Bronchial epithelial cell (primary cell): ENCODE measurements at regions not wholly inside any gene's neighbourhood (a gene's known extent, or its start where the extent isn't known, plus 50 kb on each side); places are given as distances from the start of the nearest gene placed in this dataset.

Source experiments
- DNase-seq: peaks from one replicate; pipeline ENCODE4 v3.0.0-alpha.2; 2010; ENCODE audit warnings: low read depth
- FAIRE-seq: peaks from 2 replicates; lab custom pipeline; 2011; peaks lifted over from hg19 to GRCh38; lab: Jason Lieb, UNC
- H3K27me3 ChIP-seq: 2 replicates; pipeline ENCODE4 v1.5.1; 2011; ENCODE audit warnings: low read length; ENCODE audit not compliant: control insufficient read depth, insufficient read depth
- H3K36me3 ChIP-seq: 2 replicates; pipeline ENCODE4 v1.5.1; 2011; ENCODE audit warnings: low read length; ENCODE audit not compliant: control insufficient read depth, insufficient read depth
- H3K4me3 ChIP-seq: 2 replicates; pipeline ENCODE4 v1.5.1; 2011; ENCODE audit warnings: mild to moderate bottlenecking, low read depth, low read length, control low read depth
- TF ChIP-seq, protein P1 (sequence below): IDR thresholded peaks from 2 replicates; pipeline ENCODE4 v1.5.1; 2011; ENCODE audit warnings: mild to moderate bottlenecking, moderate library complexity, low read length, control low read depth, inconsistent platforms; ENCODE audit not compliant: insufficient read depth, severe bottlenecking

DNA sequence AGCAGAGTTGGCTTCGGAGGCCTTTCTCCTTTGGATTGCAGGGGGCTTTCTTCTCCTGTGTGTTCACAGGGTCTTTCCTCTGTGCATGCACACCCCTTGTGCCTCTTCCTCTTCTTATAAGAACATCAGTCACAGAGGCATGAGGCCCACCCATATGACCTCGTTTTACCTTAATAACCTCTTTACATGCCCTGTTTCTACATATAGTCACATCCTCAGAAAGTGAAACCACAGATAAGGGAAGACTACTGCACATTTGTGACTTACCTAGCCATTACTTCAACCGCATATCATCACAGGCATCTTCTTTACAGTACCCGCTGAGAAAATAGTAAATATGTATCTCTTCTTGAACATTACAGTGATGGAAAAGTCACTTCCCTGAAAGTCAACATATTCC is 204.9 kb upstream of the TARS1 start:
- Histone ChIP-seq H3K27me3 (no peaks in the 10 kb centered on the region), H3K4me3 (no peak overlapping the region), H3K36me3 (no peaks in the 10 kb centered on the region)
- DNase-seq (no peak), FAIRE-seq (no peak)
- TF ChIP-seq, protein P1, sequence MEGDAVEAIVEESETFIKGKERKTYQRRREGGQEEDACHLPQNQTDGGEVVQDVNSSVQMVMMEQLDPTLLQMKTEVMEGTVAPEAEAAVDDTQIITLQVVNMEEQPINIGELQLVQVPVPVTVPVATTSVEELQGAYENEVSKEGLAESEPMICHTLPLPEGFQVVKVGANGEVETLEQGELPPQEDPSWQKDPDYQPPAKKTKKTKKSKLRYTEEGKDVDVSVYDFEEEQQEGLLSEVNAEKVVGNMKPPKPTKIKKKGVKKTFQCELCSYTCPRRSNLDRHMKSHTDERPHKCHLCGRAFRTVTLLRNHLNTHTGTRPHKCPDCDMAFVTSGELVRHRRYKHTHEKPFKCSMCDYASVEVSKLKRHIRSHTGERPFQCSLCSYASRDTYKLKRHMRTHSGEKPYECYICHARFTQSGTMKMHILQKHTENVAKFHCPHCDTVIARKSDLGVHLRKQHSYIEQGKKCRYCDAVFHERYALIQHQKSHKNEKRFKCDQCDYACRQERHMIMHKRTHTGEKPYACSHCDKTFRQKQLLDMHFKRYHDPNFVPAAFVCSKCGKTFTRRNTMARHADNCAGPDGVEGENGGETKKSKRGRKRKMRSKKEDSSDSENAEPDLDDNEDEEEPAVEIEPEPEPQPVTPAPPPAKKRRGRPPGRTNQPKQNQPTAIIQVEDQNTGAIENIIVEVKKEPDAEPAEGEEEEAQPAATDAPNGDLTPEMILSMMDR: no peak

DNA sequence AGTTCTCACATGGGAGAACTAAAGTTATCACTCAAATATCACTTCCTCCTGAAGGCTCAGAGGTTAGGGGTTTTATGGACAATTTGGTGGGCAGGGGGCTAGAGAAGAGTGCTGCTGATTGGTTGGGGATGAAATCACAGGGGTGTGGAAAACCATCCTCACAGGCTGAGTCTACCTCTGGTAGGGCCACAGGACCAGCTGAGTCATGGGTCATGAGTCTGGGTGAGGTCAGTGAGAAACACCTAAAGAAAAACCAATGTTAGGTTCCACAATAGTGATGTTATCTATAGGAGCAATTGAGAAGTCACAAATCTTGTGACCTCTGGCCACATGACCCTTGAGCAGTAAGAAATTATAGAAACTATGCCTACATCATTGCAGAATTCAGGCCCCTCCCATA is 203.3 kb upstream of the TARS1 start:
- no peaks in the 10 kb centered on the region for H3K36me3 ChIP-seq
- no peaks in the 10 kb centered on the region for H3K27me3 ChIP-seq
- FAIRE-seq: no peak
- peak; percentile 14 for DNase-seq
- TF ChIP-seq, protein P1: no peak
- no peak overlapping the region for H3K4me3 ChIP-seq

DNA sequence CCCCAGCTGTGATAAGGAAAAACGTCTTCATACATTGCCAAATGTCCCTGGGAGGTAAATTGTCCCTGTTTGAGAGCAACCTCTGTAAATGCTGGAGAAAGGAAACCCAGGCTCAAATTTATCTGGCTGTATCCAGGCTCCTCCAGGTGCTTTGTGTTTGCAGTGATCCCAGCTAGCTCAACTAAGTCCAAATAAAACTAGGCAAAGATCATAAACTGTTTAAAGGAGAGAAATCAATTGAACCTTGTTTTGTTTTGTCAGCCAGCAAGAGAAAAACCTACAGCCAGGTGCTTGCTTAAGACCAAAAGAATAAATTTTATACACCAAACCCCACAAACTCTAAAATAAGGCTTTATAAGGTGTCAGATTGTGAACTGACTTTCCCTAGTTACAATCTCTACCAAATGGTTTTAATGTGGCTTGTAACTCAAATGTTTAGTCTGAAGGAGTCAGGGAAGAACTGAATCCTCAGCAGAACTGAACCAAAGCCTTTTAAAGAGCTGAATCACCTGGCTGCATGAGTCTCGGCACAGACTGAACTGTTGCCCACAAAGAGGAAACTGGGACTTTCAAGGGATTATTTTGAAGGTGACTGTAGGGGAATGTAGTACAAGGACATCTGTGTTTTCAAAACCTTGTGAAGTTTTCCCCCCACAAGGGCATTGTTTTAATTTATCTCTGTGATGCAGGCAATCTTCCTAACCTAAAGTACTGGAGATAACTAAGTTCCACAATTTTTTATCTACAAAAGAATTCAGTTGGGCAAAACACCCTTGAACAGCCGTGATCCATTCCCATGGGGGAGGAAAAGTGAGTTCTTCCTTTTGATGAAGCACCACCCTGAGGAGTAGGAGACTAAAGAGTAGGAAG is 201.7 kb upstream of the TARS1 start:
- no peaks in the 10 kb centered on the region for H3K36me3 ChIP-seq
- no peaks in the 10 kb centered on the region for H3K27me3 ChIP-seq
- no peak for FAIRE-seq
- DNase-seq: peak; percentile 17
- no peak overlapping the region for H3K4me3 ChIP-seq
- TF ChIP-seq, protein P1: no peak

DNA sequence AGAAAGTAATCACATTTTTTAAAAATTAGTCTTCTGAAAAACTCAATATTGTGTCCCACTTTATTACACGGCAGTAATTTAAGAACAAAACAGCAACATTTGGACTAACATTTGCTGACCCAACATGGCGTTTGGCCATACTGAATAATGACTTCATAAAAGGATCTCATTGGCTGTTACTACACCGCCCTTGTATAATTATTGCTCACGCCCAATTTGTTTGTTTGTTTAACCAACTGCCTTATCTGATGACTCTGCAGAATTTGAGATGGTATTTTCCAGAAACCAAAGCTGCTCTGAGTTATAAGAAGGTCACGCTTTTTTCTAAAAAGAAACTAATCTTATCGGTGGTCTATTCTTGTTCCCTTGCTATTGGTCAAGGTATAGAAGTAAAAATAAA is 200.2 kb upstream of the TARS1 start:
- no peak for FAIRE-seq
- no peak for DNase-seq
- H3K36me3 ChIP-seq: no peaks in the 10 kb centered on the region
- H3K4me3 ChIP-seq: no peak overlapping the region
- no peaks in the 10 kb centered on the region for H3K27me3 ChIP-seq
- TF ChIP-seq, protein P1: no peak

DNA sequence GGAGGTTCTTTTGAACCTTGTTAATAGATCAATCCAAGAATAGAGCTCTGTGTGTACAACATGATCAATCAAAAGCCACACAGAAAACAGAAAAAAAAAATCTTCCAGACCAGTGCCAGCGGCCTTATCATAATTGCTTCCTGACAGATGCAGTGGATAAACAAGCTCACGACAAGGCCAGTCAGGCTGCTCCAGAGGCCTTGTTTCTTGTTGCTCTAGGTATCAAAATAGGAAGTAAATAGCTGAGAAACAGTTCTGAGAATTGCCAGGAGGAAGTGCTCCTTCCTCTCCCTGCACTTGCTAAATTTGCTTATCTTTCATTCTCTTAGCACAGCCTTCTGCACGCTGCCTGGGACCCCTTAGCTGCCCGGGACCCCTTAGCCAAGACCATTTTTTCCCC is 199.0 kb upstream of the TARS1 start:
- Histone ChIP-seq H3K4me3 (no peak overlapping the region), H3K36me3 (no peaks in the 10 kb centered on the region), H3K27me3 (no peaks in the 10 kb centered on the region)
- DNase-seq (no peak), FAIRE-seq (no peak)
- TF ChIP-seq, protein P1: no peak
